Activated naive CD4-positive, alpha-beta T cell treated with anti-CD3 and anti-CD28 coated beads, Interleukin-2, amount 50 U/mL, for 72 hours (primary cell): ENCODE measurements at regions not wholly inside any gene's neighbourhood (a gene's known extent, or its start where the extent isn't known, plus 50 kb on each side); places are given as distances from the start of the nearest gene placed in this dataset.
A peak's percentile ranks its signal among the peaks of the same experiment; 100 is the strongest.

Experiments
- ATAC-seq, 2 donors: fragments of 150-1000 bp; cut with Tn5 transposase; 2 replicates each; pipeline ENCODE4 v1.10.0; 2021; ENCODE audit warnings: mild to moderate bottlenecking in 2 of 2, moderate library complexity in 2 of 2
- DNase-seq, 2 donors: peaks; one replicate each; pipeline ENCODE4 v3.0.0; 2021 to 2022; ENCODE audit warnings: low spot score in 2 of 2
- H3K27ac Mint-ChIP-seq, 2 donors: one replicate each; pipeline ENCODE4 v1.8.0; 2022; ENCODE audit warnings: mild to moderate bottlenecking in 2 of 2, mixed read lengths in 2 of 2
- H3K36me3 Mint-ChIP-seq, 2 donors: one replicate each; pipeline ENCODE4 v1.8.0; 2022; ENCODE audit warnings: mixed read lengths in 2 of 2
- H3K9me3 Mint-ChIP-seq, 2 donors: one replicate each; pipeline ENCODE4 v1.8.0; 2022; ENCODE audit warnings: mixed read lengths in 2 of 2

DNA sequence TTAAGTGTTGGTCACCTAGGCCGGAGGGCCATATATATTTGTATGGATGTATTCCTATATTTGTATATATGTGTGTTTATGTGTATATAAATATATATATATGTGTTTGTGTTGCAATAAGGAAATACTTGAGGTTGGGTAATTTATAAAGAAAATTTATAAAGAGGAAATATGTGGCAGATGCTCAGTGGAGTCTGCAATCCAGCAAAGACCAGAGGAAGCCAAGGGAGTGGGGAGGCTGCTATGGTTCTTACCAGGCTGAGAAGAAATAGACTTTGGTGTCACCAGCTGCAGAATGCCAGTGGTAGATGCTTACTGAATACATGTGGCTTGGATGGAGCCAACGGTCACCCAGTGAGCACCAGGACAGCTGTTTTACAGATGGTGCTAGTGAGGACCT is 97.4 kb upstream of the ELOVL5 start:
- Mint-ChIP-seq H3K9me3 (peaks cover 0 to 5% of the 10 kb centered on the region in 2 donors), H3K27ac (no peak overlapping the region), H3K36me3 (no peaks in the 10 kb centered on the region)
- DNase-seq, result no peak
- ATAC-seq, result no peak

DNA sequence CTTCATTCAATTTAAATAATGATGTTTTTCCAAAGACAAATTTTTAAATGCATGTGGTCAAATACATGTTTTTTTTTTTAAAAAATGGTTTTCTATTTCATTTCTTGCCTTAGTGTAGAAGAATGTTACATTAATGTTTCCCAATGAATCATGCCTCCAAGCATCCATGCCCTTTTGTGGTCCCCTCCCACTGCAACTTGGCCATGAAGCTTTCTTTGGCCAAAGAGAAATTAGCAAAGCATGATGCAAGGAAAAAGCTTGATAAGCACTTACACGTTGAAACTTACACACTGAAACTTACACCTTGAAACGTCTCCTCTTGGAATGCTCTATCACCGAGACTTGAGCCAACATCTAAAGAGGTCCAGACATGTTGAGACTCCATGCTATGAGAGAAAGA is 93.0 kb upstream of the ELOVL5 start:
- ATAC-seq, result no peak
- DNase-seq, result no peak
- Mint-ChIP-seq H3K9me3 (no peaks in the 10 kb centered on the region), H3K36me3 (no peaks in the 10 kb centered on the region), H3K27ac (no peak overlapping the region)

DNA sequence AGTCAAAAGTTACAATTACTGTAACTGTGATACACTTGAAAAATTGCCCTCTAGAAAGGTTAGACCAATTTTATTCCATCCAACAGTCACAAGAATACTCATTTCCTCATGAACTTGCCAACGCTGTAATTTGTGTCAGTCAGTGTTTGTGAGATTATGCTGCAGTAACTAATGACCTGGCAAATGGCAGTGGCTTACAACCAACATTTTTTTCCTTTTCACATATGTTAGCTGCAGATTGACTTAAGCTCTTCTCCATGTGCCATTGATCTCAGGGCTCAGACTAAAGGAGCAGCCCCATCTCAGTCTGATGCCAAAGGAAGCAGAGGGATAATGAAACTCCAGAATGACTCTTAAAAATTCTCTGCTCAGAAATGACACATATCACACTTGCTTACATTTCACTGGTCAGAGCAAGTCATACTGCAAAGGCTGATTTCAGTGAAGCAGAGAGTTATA is 92.3 kb upstream of the ELOVL5 start:
- DNase-seq, result peak in 1 of 2 donors; percentile 20
- Mint-ChIP-seq H3K36me3 (no peaks in the 10 kb centered on the region), H3K27ac (no peak overlapping the region), H3K9me3 (no peaks in the 10 kb centered on the region)
- peak; percentile 77 to 92 for ATAC-seq

DNA sequence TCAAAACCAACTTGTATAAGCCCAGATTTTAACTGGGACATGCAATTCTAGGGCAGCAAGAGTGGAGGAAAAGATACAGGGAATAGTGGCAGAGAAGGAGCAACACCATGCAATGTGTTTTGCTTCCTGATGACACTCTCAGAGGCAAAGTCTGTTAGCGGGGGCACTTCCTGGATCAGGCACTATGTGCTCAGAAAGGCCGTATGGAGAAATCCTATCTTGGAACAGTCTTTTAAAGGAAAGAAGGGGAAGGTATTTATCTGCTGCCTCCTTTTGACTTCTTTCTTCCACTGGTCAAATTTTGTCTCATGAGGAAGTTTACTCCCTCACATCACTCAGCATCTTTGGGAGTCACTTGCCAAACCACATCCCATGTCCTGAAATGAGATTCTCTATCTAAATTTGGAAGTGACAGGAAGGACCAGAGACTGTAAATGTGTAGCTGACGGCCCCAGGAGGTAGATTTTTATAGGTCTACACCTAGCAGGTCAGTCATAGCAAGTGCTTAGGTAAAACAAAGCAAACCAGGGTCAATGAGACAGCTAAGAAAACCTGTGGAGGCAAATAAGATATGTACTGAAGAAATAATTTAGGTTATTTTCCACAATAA is 91.7 kb upstream of the ELOVL5 start:
- ATAC-seq (peak in 1 of 2 donors; percentile 14), DNase-seq (no peak)
- no peaks in the 10 kb centered on the region for H3K9me3 Mint-ChIP-seq
- peak overlapping the region in 1 of 2 donors; percentile 27 for H3K27ac Mint-ChIP-seq
- H3K36me3 Mint-ChIP-seq, result no peaks in the 10 kb centered on the region

DNA sequence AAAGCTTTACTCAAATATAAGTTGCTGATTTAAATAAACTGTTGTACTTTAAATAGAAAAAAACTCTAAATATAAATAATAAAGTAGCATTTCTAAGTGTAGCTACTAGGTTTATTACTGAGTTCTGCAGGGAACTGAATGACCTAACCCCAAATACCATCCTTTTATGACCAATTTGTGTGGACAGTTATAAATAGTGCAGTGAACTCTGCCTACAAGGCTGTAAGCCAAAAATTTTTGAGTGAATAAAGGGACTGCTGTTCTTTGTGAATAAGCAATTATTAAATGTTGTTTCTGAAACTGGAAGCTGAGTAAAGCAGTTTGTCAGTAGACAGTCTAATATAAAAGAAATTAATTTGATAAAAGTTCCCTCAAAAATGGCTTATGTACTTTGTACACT is 90.8 kb upstream of the ELOVL5 start:
- DNase-seq, result no peak
- no peak overlapping the region for H3K27ac Mint-ChIP-seq

DNA sequence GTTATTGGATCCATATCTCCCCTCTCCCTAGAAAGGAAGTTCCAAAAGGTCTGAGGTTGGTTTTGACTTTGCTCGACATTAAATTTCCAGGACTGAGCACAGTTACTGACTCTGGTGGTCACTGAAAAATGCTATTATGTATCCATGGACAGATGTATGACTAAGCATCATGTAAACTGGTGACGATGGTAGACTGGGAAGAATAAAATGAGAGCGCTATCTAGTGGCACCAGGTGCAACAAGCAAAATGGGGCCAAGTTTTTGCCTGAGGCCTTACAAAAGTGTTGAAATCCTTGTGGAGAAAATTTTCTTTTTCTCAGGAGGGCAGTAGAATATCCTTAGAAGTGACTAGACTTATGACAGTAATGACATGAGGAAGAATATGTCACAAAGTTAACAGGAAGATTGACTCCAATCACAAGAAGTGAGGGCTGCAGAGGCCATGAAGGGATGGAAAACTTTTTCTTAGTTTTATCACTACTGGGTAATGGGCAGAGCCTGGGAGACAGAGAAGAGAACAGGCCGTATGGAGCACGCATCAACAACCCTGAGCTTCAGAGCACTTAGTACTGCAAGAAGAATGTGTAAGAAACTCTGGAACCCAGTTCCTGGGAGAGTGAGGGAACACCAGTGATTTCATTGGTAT is 88.9 kb upstream of the ELOVL5 start:
- Mint-ChIP-seq H3K9me3 (no peaks in the 10 kb centered on the region), H3K27ac (no peak overlapping the region), H3K36me3 (no peaks in the 10 kb centered on the region)
- ATAC-seq (peak in 1 of 2 donors; percentile 71), DNase-seq (no peak)

More for the DNA sequence above, 90.8 kb upstream of the ELOVL5 start:
- Mint-ChIP-seq H3K9me3 (no peaks in the 10 kb centered on the region), H3K36me3 (no peaks in the 10 kb centered on the region)
- ATAC-seq, result no peak

DNA sequence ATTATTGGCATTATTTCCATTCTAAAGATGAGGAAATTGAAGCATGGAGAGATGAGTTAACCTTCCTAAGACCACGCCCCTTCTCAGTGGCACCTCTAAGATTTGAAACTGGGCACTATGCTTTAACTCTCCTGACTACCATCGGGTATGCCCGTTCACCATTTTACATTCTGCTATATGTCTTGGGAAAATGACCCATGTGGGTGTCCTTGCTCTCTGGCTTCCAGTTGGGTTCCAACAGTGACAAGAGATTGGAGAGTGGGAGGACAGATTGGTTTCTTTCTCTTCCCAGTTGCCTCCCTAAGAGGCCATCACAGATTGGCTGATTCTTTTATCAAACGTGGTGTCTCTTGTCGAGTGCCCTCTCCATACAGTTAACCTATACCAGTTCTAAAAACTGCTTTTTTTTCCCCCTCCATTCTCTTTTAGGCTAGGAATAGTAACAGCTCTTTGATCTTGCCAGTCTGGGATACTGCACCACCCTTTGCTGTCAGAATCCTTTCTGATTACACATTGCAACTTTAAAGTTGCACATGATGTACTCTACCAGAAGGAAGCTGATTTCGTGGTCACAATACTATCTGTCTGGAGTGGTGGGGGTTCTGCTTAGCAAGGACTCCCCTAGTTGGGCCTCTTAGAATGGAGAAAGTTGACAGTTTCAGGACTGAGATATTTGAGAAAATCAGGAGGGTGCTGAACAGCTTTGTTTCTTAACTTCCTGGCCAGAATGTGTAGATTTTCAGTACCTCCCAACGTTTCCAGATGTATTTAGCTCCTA is 88.0 kb upstream of the ELOVL5 start:
- no peaks in the 10 kb centered on the region for H3K36me3 Mint-ChIP-seq
- peak in 1 of 2 donors; percentile 21 for ATAC-seq
- no peak overlapping the region for H3K27ac Mint-ChIP-seq
- DNase-seq, result no peak
- no peaks in the 10 kb centered on the region for H3K9me3 Mint-ChIP-seq

DNA sequence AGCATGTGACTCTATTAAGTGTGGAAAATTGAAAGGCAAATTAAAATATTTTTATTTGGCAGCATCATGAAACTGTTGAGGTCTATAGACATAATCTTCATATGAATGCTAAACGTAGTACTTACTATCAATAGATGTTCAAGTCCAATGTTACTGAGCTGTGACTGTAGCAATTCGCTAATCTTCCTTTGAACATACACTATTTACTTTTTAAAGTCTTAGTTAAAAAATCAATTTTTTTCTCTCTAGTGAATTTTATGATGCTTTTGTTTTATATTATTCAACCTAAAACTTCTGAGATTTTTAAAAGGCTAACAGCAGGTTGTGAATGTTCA is 85.2 kb upstream of the ELOVL5 start:
- Mint-ChIP-seq H3K27ac (no peak overlapping the region), H3K9me3 (no peaks in the 10 kb centered on the region), H3K36me3 (peaks cover 0 to 5% of the 10 kb centered on the region in 2 donors)
- DNase-seq (no peak), ATAC-seq (no peak)

DNA sequence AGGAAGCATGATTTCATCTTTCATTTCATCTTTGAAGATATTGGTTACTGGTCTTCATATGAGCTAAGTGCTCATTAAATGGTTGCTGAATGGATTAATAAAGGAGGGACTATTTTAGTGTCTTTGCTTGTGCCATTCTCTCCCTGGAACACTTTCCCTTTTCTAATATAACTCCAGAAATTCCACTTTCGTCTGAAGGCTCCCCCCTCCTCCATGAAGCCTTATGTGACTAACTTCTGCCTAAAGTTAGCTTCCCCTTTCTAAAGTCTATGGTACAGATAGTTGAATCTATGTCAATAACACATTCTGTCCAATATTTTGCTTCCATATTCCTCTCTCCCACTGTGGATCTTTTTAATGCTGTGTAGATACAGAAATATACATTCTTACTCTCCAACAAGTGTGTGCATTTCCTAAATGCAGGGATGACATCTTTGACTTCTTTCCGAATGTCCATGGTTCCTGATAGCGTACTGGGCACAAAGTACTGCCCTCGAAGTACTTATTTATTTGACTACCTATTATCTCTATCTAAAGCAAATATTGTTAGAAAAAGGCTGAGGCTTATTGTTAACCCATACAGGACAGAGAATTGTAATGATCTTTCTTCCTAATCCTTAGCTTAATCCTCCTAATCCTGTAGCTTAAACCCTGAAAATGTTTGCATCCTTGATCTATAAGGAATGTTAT is 84.7 kb upstream of the ELOVL5 start:
- Mint-ChIP-seq H3K27ac (no peak overlapping the region), H3K9me3 (no peaks in the 10 kb centered on the region), H3K36me3 (peaks cover 0 to 5% of the 10 kb centered on the region in 2 donors)
- DNase-seq (no peak), ATAC-seq (no peak)

DNA sequence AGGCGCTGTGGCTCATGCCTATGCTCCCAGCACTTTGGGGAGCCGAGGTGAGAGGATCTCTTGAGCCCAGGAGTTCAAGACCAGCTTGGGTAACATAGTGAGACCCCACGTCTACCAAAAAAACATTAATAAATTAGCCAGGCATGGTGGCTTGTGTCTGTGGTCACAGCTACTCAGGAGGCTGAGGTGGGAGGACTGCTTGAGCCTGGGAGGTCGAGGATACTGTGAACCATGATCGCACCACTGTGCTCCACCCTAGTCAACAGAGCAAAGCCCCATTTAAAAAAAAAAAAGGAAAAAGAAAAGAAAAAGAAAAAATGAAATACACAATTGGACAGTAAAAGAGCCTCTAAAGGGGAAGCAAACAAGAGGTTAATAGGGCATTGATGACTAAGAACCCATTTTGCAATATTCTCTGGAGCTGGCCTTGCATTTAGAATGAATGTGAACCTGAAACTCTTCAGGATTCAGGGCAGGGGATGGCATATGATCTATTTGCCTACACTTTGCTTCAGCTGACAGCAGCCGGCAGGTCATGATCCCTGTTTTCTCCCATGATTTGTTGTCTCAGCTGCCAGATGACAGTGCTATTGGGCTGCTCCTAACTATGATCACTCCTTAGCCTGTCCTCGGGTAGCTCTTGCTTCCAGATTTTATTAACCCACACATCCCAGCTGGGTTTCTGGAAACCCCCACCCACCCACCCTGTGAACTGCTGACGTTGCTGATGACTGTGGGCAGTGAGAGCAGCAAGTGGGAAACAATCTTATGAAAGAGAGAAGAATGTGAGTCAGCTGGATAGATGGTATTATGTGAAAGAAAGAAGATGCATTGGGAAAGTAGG is 83.8 kb upstream of the ELOVL5 start:
- Mint-ChIP-seq H3K9me3 (no peaks in the 10 kb centered on the region), H3K36me3 (peaks cover 0 to 5% of the 10 kb centered on the region in 2 donors), H3K27ac (no peak overlapping the region)
- peak in 1 of 2 donors; percentile 17 for ATAC-seq
- no peak for DNase-seq

DNA sequence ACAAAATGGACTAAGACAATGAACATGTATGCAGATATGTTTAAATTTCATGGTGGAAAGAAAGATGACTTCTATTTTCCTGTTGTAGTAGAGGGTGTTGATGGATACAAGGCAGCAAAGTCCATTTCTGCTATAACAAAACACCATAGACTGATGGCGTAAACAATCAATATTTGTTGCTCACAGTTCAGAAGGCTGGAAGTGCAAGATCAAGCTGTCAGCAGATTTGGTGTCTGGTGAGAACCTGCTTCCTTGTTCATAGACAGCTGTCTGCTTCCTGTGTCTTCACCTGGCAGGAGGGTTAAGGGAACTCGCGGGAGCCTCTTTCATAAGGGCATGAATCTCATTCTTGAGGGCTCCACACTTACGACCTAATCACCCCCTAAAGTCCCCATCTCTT is 83.0 kb upstream of the ELOVL5 start:
- no peaks in the 10 kb centered on the region for H3K9me3 Mint-ChIP-seq
- ATAC-seq (no peak), DNase-seq (no peak)
- H3K36me3 Mint-ChIP-seq, result peaks cover 0 to 5% of the 10 kb centered on the region in 2 donors
- no peak overlapping the region for H3K27ac Mint-ChIP-seq

DNA sequence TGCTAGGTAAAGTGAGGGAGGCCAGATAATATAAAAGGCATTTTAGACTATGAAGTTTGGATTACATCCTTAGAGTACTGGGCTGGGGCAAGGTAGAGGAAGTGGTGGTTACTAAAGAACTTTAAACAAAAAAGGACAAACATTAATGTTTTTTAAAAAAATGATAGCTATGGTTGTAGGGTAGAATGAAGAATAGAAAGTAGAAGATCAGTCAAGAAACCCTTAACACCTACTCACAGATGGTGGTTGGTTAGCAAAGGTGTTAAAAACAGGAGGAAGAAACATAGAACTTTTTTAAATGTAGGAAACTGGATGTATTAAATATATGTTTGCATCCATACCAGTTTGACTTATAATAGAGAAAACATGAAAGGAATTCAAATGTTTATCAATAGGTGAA is 80.7 kb upstream of the ELOVL5 start:
- no peak for DNase-seq
- H3K9me3 Mint-ChIP-seq, result no peaks in the 10 kb centered on the region
- ATAC-seq, result peak in 1 of 2 donors; percentile 15
- H3K36me3 Mint-ChIP-seq, result peaks cover 0 to 5% of the 10 kb centered on the region in 2 donors
- H3K27ac Mint-ChIP-seq, result no peak overlapping the region

DNA sequence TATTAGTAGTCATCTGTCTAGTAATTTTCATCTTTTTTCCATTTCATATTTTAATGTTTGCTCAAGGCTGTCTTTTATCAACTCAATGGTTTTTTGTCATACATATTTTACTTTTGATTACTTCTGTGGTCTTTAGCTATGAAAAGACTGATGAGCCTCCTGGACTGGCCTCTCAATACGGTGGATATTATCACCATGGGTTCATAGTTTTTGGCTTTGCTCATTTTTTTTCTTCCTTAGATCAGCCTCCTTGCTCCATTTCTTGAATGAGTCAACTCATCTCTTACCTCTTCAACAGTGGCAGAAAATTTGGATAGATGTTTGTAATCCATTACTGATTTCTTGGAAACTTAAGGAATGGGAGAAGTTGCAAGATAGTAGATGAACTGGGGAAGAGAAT is 80.1 kb upstream of the ELOVL5 start:
- Mint-ChIP-seq H3K27ac (peak overlapping the region in 1 of 2 donors; percentile 31), H3K9me3 (no peaks in the 10 kb centered on the region)
- no peak for DNase-seq

DNA sequence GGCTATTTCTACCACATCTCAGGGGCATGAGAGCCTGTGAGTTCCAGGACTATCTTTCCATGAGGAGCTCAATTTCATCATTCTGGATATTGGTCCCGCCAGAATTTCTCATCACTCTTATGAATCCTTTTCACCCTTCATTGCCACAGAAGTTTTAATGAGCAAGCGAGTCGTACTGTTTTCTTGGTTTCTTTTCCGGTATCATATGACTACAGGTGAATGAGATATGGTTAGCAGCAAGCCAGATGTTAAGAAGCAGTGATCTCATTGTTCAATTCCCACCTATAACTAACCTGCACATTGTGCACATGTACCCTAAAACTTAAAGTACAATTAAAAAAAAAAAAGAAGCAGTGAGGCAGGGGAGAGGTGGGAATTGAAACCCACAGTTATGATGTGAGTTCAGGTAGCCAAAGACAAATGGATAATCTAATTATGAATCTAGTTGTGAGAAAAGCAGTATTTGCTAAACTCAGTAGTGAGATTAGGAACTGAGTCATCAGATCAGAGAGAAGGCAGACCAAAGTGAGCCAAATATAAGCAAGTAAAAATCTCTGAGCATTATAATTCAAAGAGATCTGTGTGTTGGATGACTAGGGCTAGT is 78.0 kb upstream of the ELOVL5 start:
- Mint-ChIP-seq H3K36me3 (peaks cover 0 to 5% of the 10 kb centered on the region in 2 donors), H3K27ac (no peak overlapping the region), H3K9me3 (no peaks in the 10 kb centered on the region)
- DNase-seq, result no peak
- peak; percentile 92 to 96 for ATAC-seq

More for the DNA sequence above, 80.1 kb upstream of the ELOVL5 start:
- peaks cover 0 to 5% of the 10 kb centered on the region in 2 donors for H3K36me3 Mint-ChIP-seq
- ATAC-seq, result no peak

DNA sequence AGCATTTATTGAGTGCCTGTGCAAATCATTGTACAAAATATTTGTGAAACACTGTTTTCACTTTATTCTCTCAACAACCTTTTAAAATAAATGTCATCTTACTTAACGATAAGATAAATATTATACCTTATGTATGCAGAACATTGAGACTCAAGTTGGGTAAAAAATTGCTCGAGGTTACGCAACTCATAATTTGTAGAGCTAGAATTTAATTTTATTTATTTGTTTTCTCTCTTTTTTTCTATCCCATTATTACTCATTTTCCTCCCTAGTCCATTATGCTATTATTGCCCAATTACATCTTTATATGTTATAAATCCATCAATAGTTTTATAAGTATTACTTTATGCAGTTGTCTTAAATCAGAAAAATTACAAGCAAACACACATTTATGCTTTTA is 77.4 kb upstream of the ELOVL5 start:
- DNase-seq (no peak), ATAC-seq (no peak)
- peaks cover 0 to 5% of the 10 kb centered on the region in 2 donors for H3K36me3 Mint-ChIP-seq
- no peak overlapping the region for H3K27ac Mint-ChIP-seq
- H3K9me3 Mint-ChIP-seq, result no peaks in the 10 kb centered on the region
